ENCODE measurements at regions not wholly inside any gene's neighbourhood (a gene's known extent, or its start where the extent isn't known, plus 50 kb on each side); places are given as distances from the start of the nearest gene placed in this dataset.

- TF ChIP-seq CTCF (conservative IDR thresholded peaks at IDR 0.05; ENCODE audit: low read depth, low read length) = no peak
- TF ChIP-seq EZH2phosphoT487 (IDR thresholded peaks at IDR 0.05; ENCODE audit: borderline replicate concordance, low read length) = no peak
These were observed 86.2 kb downstream of the TEX35 start for GRCh38 chr1:178599087-178599486.
